ENCODE measurements at regions not wholly inside any gene's neighbourhood (a gene's known extent, or its start where the extent isn't known, plus 50 kb on each side); places are given as distances from the start of the nearest gene placed in this dataset.
"Not testable (repeated sequence)": the region's sequence is repeated elsewhere in the genome, so short reads cannot be mapped to it uniquely, and the experiment has no call there.

DNA sequence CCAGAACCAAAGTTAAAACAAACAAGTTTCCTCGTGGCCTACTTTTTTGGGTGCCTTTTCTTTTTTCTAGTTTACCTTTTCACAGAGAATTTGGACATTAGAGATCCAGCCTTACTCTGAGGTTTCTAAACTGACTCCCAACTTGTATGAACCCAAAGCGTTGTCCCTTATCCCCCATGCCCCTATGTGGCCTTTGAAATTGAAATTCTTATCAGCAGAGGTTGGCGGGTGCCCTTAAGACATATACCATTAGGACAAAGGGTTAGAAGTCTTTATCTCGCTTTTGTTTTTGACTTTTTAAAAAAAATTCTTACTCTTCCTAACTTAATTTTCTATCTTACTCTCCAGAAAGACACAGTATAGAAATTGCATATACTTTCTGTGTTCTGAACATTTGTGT is 76.3 kb upstream of the C7orf33 start:
- DNase-seq (ENCODE audit: low spot score) = no peak

DNA sequence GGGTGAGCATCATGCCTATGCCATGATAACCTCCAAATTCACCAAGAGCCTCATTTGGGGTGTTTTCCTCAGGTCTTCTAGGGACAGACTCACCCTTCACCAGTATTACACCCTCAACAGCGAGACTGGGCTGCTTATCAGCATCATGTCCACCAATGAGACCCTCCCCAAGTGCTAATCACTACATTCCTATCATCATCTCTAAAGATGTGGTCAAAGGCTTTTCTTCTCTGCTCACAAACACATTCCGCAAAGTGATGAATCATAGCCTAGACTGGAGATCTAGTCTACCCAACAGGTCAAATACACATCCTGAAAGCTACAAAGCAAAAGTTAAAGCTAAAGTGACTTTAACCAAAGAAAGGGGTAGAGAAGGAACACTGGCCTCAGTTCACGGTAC is 75.3 kb upstream of the C7orf33 start:
- DNase-seq (ENCODE audit: low spot score) = no peak

DNA sequence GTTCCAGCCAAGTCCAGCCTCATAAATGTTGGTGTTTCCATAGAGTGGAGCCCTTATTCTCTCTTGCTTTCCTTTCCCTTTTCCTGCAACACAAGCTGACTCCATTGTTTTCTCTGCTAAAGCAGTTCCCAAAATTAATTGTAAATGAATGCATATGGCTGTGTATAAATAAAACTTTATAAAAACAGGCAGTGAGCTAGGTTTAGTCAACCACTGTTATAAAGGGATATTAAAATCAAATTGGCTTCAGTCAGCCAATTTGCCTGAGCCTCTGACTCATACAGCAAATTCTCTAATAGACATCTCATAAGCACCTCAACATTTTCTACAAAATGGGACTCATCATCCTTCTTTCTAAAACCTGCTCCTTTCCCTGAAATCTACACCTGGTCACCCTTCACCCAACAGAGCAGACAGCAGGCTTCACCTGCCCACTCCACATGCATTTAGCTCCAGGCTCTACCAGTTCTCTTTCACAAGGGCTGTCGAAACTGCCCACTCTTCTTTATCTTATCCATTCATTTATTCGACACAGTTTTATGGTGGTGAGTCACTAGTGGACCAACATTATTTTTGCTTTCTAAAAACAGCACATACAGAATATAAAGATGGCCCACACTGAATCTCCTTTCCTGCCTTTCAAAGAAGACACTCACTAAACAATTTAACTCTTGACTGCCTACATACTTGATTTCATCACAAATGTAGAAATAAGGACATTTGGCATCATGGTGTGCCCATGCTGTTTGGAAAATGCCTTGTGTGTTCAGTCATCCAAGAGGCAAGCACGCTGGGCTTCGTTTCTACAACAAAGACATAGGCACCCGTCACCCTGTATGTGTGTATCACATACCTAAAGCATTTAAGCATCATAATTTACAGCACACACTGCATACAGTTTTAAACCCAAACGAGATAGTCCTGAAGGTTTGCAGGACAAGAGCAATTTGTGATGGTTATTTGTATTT is 74.6 kb upstream of the C7orf33 start:
- no peak for DNase-seq (ENCODE audit: low spot score)

DNA sequence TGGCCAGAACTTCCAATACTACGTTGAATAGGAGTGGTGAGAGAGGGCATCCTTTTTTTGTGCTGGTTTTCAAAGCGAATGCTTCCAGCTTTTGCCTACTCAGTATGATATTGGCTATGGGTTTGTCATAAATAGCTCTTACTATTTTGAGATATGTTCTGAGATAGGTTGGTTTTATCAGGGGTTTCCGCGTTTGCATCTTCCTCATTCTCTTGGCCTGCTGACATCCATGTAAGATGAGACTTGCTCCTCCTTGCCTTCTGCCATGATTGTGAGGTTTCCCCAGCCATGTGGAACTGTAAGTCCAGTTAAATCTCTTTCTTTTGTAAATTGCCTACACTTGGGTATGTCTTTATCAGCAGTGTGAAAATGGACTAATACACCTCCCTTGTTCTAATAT is 71.2 kb upstream of the C7orf33 start:
- DNase-seq (ENCODE audit: low spot score) = not testable (repeated sequence)

DNA sequence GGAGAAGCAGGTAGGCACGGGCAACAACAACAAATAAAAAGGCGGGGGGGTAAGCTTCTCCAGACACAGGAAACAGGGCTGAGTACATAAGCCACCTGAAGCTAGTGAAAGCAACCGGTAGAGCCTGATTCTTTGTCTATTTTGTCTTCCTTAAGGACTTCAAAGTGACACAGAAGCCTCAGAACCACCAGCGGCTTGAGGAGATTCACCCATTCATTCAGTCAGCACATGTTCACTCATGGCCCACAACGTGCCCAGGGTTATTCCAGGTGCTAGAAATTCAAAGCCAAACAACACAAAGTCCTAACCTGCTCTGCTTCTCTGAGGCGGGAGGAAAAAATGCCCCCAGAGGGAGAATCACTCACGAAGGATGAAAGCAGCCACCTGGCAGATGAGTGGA is 69.3 kb upstream of the C7orf33 start:
- DNase-seq (ENCODE audit: low spot score) = no peak

DNA sequence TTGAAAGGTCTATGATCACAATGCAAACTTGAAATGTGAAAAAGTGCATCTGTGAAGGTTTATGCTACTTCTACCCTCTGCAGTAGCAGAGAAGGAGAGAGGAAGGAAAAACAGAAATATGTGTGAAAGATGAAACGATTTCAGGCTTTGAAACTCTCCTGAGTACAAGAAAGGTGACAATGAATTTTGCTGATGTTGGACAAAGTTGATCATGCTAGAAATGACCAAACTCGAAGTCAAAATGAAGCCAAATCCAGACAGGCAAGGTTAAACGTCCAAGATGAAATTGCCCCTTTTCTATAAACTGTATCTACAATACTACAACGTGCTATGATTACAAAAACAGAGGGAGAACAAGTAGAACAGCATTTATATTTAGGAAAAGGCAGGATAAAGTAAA is 67.0 kb upstream of the C7orf33 start:
- DNase-seq (ENCODE audit: low spot score) = no peak

DNA sequence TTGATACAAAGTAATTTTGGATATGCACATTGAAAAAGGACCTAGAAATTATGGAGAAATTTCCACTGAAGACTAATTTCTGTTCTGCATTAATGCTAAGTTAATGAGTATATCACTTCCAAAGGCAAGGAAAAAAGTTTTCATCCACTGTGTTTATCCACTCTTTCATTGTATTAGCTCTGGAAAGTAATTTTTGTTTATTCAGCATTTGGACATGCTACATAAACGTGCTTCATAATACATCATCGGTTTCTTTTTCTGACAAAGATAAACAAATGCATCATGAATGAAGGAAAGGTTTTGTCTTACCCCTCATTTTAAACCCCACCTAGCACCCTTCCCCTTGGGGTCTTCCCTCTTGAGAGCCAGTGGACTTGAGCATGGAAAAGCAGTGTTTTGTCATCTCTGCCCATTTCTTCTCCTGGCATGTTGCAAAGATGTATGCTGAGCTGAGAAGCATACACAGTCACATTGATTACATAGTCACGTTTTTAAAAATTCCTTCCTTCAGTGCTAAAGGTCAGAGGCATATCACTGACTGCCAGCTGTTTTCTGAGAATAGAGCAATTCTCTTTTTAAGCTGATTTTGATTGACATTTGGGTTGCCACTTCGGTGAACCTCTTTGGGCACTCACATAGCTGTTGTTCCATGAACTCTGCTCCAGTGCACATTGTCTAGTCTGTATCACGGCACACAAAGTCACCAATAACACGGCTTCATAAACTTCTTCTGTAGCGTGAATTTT is 65.9 kb upstream of the C7orf33 start:
- DNase-seq (ENCODE audit: low spot score) = no peak

DNA sequence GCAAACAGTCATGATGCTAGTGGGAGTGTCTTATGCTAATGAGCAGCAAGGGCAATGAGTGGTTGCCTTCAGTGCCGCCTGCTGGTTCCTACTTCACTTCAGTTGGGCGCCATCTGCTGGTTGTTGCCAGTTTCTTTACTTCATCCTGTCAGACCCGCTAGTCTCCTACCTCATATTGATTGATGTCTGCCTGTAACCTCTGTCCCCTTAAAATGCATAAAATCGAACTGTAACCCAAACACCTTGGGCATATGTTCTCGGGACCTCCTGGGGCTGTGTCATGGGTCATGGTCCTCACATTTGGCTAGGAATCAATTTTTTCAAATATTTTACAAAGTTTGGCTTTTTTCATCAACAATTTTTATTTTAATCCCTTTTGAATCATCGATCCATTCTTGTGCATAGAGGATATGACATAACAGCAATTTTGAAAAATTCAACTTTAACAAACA is 62.8 kb upstream of the C7orf33 start:
- DNase-seq (ENCODE audit: low spot score) = peak; percentile 23

DNA sequence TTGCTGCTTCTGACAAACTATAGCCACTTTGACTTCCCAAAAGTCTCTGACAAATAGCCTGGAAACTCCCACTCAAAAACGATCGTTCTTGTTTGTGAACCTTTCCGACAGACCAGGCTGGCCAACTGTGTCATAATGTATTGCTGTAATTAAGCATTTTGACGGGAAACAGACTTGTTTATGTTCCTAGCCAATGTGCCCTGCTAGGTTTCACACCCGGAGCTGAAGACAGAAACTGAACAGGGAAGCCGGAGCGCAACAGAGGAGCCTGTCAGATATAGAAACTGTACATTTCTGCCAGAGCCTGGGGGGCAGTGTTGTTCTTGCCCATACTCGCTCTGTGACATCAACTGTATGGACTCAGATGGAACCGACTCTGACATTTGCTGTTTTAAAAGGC is 55.3 kb upstream of the C7orf33 start:
- DNase-seq (ENCODE audit: low spot score) = no peak

DNA sequence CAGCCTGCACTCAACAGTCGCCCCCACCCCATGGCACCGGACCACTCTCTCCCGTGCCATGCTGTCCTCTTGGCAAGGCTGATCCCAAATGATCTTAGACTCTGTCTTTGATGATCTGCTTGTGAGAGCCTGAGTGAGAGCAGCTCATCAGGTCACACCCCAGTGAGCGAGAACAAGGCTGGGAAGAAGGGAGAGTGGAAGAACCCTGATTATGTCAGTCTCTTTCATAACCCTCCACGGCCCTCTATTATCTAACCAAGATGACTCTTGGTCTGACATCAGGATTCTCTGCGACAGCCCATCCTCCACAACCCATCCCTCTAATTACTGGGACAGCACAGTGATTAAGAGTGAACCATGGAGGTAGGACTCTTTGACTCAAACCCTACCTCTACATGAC is 53.1 kb upstream of the C7orf33 start:
- no peak for DNase-seq (ENCODE audit: low spot score)

DNA sequence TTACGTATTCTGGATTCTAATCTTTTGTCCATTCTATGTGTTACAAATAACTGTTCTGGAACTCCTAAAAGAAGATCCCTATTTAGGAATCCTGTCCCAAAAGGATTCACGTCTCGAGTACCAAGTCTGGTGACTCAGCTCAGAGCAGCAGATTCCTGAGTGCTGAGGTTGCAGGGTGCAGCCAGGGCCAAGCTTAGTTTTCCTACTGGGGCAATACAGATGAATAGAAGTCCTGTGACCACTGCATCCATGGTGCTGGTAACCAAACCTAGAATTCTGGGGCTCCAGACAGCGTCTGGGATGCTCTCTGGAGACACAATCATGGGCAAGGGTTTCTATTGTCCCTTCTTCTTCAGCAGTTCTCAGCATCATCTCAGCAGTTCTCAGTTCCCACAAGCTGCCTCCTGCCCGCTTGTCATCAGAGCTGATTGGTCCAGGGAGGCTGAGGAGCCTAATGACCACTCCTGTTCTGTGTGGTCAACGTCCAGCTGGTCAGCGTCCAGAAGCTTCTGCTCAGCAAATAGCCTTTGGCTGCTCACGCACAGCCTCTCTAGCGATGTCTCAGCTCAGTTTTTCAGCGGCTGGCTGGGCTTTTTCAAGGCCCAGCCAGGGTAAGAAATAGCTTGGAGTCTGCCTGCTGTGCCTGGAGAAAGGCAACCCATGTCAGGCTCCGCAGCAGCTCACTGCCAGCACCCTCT is 50.4 kb upstream of the C7orf33 start:
- DNase-seq (ENCODE audit: low spot score) = no peak

Measured in putamen (tissue), 1 donor.